Gastroesophageal sphincter (tissue), 3 donors: ENCODE measurements at regions not wholly inside any gene's neighbourhood (a gene's known extent, or its start where the extent isn't known, plus 50 kb on each side); places are given as distances from the start of the nearest gene placed in this dataset.

Experiments used
- CTCF ChIP-seq, 4 experiments: fragments of 200-600 bp in 2 of 4; fragments of 450-650 bp in 2 of 4; sonication (generic) in 1 of 4; IDR thresholded peaks; one replicate each; pipeline ENCODE4 v1.5.1; 2017 to 2019; ENCODE audit warnings: antibody characterized with exemption in 4 of 4, mild to moderate bottlenecking in 2 of 4, moderate library complexity in 2 of 4
- POLR2A ChIP-seq, 2 donors: fragments of 450-650 bp; IDR thresholded peaks; one replicate each; pipeline ENCODE4 v1.6.1; 2017; ENCODE audit warnings: antibody characterized with exemption in 2 of 2, mild to moderate bottlenecking in 2 of 2, moderate library complexity in 1 of 2
- POLR2AphosphoS5 ChIP-seq: sonication (generic); formaldehyde crosslinking; IDR thresholded peaks from one replicate; pipeline ENCODE4 v1.6.1; 2017; ENCODE audit warnings: antibody characterized with exemption

GRCh38 chr2:236795861-236796219 lies 226.2 kb downstream of the ACKR3 start:
- TF ChIP-seq CTCF (IDR thresholded peaks at IDR 0.05): no peak
- no peak for TF ChIP-seq POLR2A (IDR thresholded peaks at IDR 0.05)
- TF ChIP-seq POLR2AphosphoS5: no peak
